Urothelium cell line (cell line): ENCODE measurements at regions not wholly inside any gene's neighbourhood (a gene's known extent, or its start where the extent isn't known, plus 50 kb on each side); places are given as distances from the start of the nearest gene placed in this dataset.
"Not testable (repeated sequence)": the region's sequence is repeated elsewhere in the genome, so short reads cannot be mapped to it uniquely, and the experiment has no call there.

Experiments used
- DNase-seq: peaks from one replicate; pipeline ENCODE4 v3.0.0; 2011; ENCODE audit warnings: low spot score, mixed read lengths
- FAIRE-seq: peaks from 2 replicates; lab custom pipeline; 2011; peaks lifted over from hg19 to GRCh38; lab: Jason Lieb, UNC

DNA sequence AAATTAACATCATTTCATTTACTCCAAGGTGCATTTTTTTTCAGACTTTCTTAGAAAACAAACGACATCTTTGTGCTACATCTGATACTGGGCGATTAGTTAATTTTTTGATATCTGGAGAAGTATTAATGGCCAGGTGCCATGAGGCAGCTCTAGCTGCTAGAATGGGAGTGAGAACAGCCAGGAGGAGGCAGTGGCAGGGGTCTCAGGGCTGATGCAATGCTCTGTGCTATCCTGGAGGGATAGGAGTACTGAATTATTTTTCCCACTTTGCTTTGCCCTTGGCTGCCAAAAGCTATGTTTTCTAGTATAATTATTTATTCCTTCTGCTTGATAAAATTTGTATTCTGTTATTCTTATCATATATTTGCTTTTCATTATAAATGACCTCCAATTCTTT lies 133.6 kb upstream of the NOX3 start:
- FAIRE-seq (no peak), DNase-seq (no peak)

DNA sequence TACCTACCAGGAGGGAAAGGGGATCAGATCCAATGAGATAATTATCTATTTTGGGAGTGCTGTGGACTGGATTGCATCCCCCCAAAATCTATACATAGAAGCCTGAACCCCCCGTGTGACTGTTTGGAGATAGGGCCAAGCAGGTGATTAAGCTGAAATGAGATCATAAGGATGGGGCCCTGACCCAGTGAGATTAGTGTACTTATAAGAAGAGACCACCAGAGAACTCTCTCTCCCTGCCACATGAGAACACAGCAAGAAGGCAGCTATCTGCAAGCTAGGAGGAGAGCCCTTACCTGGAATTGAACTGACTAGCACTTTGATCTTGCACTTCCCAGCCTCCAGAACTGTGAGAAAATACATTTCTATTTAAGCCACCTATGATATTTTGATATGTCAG lies 132.2 kb upstream of the NOX3 start:
- FAIRE-seq, result no peak
- no peak for DNase-seq

DNA sequence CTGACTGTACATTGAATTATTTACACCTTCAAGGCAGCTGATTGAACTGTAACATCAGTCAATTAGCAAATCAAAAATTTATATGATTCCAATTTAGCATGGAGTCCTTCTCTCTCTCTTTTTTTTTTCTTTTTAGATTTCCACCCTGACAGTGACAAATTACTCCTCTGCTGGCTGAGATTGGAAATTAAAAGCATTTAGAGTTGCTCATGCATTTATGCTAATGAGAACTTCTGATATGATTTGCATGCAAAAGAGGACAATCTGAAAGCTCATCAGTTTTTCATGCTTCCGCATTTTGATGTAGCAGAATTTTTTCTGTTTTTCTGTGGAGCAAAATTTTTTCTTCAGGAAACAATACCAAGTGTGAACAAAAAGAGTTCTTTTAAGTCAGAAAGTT lies 130.5 kb upstream of the NOX3 start:
- no peak for DNase-seq
- FAIRE-seq, result no peak

DNA sequence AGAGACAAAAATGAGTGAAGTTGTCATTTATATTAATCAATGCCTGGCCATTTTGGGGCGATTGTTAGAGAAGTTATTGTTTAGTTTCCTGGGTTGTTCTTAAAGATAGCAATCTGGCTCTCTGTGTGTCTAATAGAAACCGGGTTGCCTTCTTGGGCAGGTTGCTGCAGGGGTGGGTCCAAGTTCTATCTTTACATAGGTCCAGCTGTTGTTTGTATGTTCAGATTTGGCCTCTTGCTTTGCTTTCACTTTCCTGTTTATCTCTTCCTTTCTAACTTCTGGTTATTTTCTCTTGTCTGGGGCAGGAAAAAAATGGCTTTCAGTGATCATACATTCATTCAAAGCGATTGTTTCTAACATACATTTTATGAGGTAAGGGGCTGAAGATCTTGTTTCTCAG lies 128.4 kb upstream of the NOX3 start:
- FAIRE-seq (no peak), DNase-seq (no peak)

DNA sequence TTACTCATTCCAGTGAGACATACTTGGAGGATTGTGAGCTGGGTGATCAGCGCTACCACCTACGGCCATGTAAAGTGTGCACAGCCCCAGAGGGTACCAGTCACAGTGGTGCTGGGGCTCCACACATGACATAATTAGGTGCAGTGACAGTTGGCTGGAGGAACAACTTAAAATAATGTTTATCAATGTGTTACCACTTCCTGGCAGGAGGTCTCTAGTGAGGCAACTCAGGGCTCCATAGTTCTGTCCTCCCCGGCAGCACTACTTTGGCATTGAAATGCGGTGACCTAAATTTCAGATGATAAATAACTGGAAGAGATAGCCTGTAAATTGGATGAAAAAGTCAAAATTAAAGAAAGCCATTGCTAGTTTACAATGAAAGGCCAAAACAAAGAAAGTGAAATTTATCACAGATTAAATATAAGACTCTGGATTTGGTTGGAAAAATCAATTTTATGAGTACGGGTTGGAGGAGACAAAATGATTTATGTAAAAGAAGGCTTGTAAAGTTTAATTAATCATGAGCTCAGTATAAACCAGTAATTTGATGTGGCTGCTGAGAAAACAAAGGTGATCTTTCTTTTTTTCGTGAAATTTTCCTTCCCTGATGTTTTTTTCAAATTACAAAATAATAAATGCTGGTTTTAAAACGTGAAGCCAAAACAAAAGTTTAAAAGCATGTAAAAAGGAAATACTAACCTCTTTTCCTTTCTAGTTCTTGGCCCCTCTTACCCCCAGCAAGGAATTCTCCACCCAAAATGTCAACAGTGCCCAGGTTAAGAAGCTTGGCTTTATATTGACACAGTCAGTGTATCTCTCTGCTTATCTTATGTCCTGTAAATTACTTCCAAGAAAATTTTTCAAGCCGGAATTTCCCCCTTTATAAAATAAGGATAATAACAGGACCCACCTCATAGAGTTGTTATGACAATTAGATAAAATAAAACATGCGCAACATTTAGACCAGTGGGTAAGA lies 126.7 kb upstream of the NOX3 start:
- DNase-seq, result no peak
- no peak for FAIRE-seq

DNA sequence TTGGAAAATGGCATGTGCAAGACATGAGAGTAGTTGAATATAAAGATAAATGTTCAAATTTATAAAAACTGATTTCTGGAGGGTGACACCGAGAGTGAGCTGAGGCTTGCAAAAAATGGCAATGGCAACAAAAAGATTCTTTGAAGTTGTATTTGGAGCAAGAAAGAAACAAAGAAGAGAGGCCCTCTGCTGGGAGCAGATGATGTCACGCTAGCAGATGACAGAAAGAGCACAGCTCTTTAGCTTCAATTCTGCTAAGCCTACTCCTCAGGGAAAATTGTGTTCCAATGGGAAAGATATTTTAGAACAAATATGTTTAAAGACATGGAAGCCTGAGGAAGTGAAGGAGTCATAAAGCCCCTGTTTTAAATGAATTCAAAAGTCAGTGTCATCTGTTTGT lies 125.3 kb upstream of the NOX3 start:
- FAIRE-seq, result no peak
- DNase-seq, result no peak

DNA sequence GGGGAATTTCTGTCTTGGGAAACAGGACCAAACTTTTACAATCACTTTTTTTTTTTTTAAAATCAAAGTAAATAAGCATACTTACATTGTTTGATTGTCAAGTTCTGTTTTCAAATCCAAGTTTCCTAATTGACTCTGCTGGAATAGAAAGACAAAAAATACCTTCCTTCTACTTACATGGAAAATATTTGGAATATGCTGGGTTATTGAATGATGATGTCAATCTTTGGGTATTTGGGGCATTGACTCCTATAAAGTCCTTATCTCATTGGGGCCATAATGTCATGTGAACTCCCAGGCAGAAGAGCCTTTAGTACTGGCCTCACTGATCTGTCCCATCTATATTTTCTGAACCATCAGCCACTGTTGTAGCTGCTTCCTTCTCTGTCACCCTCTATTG lies 122.6 kb upstream of the NOX3 start:
- DNase-seq (no peak), FAIRE-seq (no peak)

DNA sequence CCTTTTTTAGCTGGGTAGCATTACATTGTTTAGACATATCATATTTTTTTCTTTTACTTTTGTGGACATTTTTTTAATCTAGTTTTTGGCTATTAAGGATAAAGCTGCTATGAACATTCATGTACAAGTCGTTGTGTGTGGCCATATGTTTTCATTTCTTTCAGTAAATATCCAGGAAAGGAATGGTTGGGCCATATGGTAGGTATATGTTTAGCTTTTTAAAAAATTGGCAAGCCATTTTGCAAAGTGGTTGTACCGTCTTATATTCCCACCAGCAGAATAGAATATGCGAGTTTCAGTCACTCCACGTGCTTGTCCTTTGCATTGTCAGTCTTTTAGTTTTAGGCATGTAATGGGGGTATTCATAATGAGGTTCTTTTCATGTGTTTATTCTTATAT lies 106.3 kb upstream of the NOX3 start:
- no peak for FAIRE-seq
- no peak for DNase-seq

DNA sequence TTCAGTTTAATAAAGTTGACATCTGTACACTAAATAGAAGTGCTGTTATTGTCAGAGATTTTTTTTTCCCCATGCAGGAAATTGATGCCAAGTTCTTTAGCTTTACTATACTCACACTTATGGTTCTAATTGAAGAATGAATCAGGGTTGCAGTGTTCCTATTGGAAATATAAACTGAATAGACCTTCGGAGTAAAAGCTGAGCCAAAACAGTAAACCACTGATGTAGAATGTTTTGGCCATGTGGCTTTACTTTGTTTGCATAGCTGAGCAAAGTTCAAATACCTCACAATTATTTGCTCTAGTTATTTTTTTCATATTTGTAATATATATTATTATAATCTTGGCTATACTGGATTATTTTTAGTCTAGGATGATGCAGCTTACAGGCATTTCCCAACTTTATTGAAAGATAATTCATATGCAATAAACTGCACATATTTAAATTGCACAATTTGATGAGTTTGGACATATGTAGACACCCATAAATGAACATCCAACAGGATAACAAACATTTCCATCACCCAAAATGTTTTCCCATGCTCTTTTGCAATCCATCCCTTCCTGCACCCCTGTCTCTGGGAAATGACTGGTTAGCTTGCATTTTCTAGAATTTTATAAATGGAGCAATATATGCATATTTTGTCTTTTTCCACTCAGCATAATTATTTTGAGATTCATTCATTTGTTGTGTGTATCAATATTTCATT lies 105.8 kb upstream of the NOX3 start:
- FAIRE-seq (no peak), DNase-seq (no peak)

DNA sequence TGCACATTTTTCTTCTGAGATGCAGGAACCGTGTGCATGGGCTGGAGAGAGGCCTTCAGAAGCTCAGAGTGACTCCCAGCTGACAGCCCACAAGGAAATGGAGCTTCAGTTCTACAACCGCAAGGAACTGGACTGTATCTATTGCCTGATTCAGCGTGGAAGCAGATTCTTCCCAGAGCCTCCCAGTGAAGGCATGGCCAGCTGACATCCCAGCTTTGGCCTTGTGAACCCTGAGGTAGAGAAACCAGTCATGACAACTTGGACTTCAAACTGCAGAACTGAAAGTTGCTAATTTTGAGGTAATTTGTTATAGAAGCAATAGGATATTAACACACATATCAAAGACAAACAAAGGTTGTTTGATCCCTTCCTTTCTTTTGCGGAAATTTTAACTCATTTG lies 94.3 kb upstream of the NOX3 start:
- no peak for FAIRE-seq
- no peak for DNase-seq

DNA sequence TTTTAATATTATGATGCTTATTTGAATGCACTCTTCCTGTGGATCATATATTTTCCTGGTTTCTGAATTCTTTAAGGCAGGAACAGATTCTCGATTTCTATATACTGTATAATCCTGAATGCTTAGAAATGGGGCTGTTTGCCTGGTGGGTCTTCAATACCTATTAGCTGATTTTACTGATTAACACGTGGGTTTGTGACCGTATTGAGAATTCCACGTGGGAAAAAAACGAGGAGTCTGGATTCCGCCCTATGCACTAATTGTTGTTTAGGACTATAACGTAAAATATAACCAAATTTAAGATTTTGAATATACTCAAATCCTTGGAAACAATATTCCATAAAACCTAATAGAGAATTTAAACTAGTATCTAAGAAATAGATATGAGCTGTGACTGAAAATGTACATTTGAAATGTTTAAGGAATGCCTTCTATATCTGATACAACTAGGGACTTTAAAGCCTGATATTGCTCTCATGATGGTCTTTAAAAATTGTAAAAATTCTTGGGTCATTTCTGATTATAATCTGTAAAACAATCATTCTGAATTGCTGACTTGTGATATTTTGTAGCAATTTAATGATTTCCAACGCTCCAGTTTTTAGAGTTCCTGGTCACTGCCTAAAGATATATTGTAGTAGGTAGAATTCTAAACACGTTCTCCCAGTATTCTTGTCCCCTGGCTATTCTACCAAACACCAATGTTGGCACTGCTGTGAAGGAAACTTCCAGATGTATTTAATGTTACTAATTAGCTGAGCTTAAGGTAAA lies 93.6 kb upstream of the NOX3 start:
- DNase-seq (no peak), FAIRE-seq (no peak)

DNA sequence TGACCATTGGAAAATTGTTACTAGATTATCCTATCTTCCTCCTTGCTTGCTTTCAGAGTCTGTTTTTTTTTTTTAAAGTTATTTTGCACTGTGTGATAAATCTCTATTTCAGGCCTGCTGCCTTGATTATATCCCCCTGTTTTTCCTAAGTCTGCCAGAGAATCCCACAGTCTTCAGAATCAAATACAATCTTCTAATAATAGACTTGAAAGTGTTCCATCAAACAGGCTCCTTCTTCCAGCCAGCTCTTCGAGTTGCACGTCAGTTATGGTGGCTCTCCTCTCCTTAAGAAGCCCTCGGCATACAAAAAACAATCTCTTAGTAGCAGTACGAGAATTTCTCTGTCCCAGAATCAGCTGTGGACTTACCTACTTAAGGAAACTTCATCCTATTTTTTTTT lies 92.9 kb upstream of the NOX3 start:
- FAIRE-seq, result no peak
- DNase-seq, result no peak

DNA sequence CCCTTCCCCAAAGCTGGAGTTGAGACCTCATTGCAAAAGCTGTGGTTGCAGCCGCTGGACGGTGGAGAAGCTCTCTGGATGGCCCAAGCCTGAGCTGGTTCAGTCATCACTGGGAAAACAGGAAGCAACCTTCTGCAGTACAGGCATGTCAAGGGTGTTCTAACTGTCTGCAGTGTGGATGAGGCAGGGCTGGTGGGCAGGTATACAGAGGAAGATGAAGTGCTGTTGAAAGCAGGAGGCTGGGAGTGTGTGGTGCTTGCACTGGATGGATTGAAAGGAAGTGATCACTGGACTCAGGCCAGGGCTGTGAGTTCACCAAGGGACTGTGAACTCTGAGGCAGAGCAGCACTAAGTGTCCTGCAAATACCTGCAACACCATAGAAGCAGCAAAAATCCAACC lies 89.0 kb upstream of the NOX3 start:
- no peak for FAIRE-seq
- DNase-seq, result no peak

DNA sequence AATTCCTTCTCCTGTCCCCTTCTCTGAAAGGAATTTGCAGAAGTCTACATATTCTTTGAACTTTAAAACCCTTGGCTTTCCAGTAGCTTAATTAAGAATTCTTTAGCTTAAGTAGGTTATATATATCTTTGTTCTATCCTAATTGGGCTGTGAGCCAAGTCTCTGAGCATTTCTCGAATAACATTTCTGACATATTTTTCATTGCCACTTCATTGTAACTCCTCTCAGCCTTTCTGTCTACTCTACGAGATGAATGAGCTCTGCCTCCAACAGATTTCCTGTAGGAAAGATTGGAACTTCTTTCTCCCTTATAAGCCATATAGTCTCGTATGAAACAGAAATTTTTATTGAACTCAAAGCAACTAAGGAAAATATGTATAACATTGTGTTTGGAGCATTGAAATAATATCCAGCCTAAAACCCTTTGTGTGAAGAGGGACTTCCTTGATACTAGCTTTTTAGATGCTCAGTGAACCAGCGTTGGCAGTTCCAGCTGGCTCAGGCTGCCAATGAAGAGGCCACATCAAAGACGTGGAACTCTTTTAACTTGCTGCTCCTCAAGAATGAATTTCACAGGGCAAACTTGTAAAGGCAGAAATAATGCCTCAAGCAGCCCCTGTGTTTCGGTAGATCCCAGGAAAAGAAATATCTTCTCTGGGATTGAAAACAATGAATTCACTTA lies 87.7 kb upstream of the NOX3 start:
- DNase-seq (no peak), FAIRE-seq (no peak)

DNA sequence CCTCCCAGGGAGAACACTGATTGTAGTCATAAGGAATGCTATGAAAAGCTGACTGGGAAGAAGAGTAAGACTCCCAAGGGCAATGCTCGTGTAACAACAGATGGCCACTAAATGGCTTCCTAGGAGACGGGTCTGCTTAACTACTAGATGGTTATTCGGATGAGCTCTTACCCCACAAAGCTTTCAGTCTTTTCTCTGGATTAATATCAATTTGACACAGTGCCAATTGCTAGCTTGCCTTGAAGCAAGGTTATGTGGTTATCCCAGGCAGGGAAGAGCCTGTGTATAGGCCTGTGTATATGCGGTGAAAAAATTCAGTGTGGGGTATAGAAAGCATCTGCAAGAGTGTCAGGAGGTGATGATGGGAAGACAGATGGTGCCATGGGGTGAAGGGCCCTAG lies 86.4 kb upstream of the NOX3 start:
- FAIRE-seq (no peak), DNase-seq (no peak)

DNA sequence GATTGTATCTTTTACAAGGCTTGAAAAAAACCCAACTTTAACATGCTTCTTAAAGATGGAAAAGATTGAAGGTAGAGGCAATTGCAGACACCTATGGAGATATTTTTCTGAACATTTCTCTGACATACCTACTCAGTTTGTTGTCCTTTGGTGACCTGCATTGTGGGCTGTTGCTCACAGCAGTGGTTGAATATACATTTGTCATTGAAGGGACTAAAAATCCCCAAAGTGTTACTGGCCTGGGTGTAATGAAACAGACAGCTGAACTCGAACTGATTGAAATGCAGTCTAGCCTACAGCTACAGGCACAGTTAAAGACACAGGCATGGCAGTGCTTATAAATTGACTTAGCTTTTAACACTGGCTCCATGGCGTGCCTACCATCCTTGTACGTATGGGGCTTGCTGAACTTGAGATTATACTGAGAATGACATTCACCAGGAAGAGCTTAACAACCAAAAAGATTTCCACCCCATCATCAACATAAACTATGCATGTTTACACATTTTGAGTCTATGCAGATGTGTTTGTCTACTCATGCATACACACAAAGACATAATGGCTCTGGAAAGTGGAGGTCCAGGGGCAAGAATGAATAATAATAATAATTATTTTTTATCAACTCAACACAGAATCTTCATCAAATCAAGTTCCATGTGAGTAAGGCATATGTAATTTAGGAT lies 83.2 kb upstream of the NOX3 start:
- no peak for FAIRE-seq

DNA sequence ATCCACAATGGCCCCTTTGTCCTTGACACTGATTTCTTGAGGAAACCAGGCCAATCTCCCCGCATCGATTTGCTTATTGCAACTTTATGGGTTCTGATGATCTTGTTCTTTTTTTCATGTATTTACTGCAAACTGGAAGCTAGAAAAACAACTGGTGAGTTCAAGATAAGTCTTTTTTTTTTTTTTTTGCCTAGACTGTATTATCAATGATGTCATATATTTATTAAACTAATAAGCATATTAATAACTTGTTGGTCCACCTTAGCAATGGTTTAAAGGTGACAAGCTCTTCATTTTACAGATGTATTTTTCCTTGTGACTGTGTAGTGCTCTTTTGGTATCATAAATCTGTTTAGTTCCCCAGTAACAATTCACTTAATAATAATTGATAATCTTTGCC lies 79.0 kb upstream of the NOX3 start:
- DNase-seq (no peak), FAIRE-seq (no peak)

More for the DNA sequence above, 83.2 kb upstream of the NOX3 start:
- no peak for DNase-seq

DNA sequence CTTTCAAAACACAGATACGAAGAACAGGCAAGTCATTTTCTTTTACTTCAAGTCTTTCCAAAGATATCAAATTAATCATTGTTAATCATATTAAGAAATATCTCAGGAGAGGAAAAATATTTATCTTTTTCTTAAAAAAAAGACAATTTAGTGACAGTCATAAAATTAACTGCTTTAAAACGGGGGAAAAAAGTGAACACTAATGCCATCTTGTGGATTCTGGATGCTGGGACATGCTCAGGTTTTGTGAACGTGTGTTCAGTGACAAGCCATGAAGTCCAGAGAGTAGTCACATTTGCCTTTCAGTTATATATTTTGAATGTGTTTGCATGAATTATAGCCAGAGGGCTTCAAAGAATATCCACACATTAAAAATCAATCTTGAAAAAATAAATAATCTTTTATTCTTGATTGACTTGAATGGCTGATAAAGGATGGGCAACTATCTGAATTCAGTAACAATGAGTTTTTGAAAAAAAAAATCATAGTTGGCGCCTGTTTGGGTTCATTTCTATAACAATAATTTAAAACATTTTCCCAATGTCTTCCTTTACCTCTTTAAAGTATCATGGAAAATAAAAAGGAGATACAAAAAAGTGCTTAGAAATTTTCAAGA lies 74.7 kb upstream of the NOX3 start:
- FAIRE-seq (no peak), DNase-seq (peak; percentile 35)

DNA sequence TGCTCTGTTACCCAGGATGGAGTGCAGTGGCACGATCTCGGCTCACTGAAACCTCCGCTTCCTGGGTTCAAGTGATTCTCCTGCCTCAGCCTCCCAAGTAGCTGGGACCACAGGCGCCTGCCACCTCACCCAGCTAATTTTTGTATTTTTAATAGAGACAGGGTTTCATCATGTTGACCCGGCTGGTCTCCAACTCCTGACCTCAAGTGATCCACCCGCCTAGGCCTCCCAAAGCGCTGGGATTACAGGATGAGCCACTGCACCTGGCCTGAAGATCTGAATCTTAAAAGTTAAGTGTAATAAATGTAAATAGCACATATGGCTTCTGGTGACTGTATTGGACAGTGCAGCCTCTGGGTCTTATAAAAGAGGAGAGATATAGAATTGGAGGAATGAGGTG lies 74.2 kb upstream of the NOX3 start:
- not testable (repeated sequence) for FAIRE-seq, DNase-seq

DNA sequence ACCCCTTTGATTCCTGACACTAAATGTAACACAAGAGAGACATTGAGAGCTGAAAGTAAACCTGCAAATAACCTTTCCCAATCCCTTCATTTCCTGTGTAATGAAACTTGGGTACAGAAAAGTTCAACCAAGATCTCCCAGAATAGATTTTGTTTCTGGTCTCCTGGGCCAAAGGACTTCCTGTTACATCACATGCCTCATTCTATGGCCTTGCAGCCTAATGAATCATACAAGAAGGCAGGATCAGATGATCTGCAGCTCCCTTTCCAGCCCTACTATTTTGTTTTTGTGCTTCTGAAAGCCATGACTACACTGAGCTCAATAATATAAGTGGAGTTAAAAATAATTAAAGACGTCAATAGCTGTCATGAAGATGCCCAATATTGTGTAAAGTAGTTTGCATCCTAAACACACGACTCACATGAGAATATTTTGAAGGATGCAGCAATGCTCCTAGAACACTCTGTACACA lies 73.4 kb upstream of the NOX3 start:
- DNase-seq (peak; percentile 54), FAIRE-seq (no peak)
